Ovary (tissue), 3 donors: ENCODE measurements at regions not wholly inside any gene's neighbourhood (a gene's known extent, or its start where the extent isn't known, plus 50 kb on each side); places are given as distances from the start of the nearest gene placed in this dataset.

Source experiments
- EP300 ChIP-seq: sonication (generic); formaldehyde crosslinking; IDR thresholded peaks from one replicate; pipeline ENCODE4 v1.6.1; 2017; ENCODE audit warnings: antibody characterized with exemption
- POLR2A ChIP-seq: fragments of 450-650 bp; IDR thresholded peaks from one replicate; pipeline ENCODE4 v1.6.1; 2017; ENCODE audit warnings: antibody characterized with exemption, mild to moderate bottlenecking, moderate library complexity
- TF ChIP-seq, protein P1 (sequence below), 3 donors: fragments of 450-650 bp in 2 of 3; fragments of 200-600 bp in 1 of 3; IDR thresholded peaks; one replicate each; pipeline versions ENCODE4 v1.5.1 to v1.8.0; 2016 to 2022; ENCODE audit warnings: antibody characterized with exemption in 3 of 3, mild to moderate bottlenecking in 1 of 3
- donor health status: DM: no; HTN: no; CAD: no.

DNA sequence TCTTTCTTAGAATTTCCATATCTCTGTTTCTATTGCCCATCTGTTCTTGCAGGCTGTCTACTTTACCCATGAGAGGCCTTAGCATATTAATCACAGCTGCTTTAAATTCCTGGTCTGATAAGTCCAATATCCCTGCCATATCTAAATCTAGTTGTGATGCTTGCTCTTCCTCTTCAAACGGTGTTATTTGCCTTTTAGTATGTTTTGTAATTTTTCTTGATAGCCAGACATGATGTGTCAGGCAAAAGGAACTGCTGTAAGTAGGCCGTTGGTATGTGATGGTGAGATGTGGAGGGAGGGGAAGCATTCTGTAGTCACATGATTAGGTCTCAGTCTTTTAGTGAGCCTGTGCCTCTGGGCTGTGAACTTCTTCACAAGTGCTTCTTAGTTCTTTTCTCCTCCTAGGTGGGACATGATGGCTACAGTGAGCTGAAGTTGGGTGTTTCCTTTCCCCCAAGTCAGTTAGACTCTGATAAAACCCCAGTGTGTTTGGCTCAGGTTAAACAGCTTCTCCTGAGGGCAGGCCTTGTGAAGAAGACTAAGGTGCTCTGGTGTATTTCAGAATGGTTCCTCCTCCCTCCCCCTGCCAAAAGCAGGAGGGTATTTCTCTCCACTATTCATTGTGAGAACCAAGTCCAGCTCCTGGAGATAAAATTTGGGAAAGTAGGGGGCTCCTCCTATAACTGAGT lies 195.9 kb upstream of the PARP11 start:
- TF ChIP-seq, protein P1, sequence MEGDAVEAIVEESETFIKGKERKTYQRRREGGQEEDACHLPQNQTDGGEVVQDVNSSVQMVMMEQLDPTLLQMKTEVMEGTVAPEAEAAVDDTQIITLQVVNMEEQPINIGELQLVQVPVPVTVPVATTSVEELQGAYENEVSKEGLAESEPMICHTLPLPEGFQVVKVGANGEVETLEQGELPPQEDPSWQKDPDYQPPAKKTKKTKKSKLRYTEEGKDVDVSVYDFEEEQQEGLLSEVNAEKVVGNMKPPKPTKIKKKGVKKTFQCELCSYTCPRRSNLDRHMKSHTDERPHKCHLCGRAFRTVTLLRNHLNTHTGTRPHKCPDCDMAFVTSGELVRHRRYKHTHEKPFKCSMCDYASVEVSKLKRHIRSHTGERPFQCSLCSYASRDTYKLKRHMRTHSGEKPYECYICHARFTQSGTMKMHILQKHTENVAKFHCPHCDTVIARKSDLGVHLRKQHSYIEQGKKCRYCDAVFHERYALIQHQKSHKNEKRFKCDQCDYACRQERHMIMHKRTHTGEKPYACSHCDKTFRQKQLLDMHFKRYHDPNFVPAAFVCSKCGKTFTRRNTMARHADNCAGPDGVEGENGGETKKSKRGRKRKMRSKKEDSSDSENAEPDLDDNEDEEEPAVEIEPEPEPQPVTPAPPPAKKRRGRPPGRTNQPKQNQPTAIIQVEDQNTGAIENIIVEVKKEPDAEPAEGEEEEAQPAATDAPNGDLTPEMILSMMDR (IDR thresholded peaks at IDR 0.05) = no peak
- TF ChIP-seq POLR2A (no peak), EP300 (no peak)
